IMR-90 (cell line): ENCODE measurements at regions not wholly inside any gene's neighbourhood (a gene's known extent, or its start where the extent isn't known, plus 50 kb on each side); places are given as distances from the start of the nearest gene placed in this dataset.
"Not testable (repeated sequence)": the region's sequence is repeated elsewhere in the genome, so short reads cannot be mapped to it uniquely, and the experiment has no call there.

ENCODE experiments used
- ATAC-seq: fragments of 200-7000 bp; cut with Tn5 transposase; 2 replicates; pipeline ENCODE4 v1.9.1; 2020; ENCODE audit warnings: low read depth, mild to moderate bottlenecking, moderate library complexity
- BruUV-seq: library from RNA; stranded (reverse); fragments of 400-500 nt; replicated peaks from 2 replicates; lab custom pipeline; 2021; lab: Mats Ljungman, UMichigan
- CTCF ChIA-PET: fragments of 300-600 bp; formaldehyde crosslinking; extraction: SDS; loops from one replicate; lab custom pipeline; 2021; ENCODE audit warnings: antibody characterized with exemption; lab: Yijun Ruan, JAX
- POLR2A ChIA-PET: fragments of 300-600 bp; sonication (Branson Sonifier 250); formaldehyde crosslinking; loops from one replicate; lab custom pipeline; 2022; ENCODE audit warnings: antibody characterized with exemption; ENCODE audit not compliant: unreplicated experiment; lab: Charles Lee
- DNase-seq: peaks from one replicate; pipeline ENCODE4 v3.0.0; 2013
- H2AFZ ChIP-seq: replicated peaks from 2 replicates; pipeline ENCODE3; 2013; ENCODE audit warnings: low read length, mild to moderate bottlenecking; ENCODE audit not compliant: poor library complexity
- H2AK5ac ChIP-seq: 2 replicates; pipeline ENCODE4 v1.6.1; 2013; ENCODE audit warnings: low read depth, low read length, inconsistent platforms
- H2AK9ac ChIP-seq: replicated peaks from 2 replicates; pipeline ENCODE3; 2013; ENCODE audit warnings: mild to moderate bottlenecking, low read depth, low read length, moderate library complexity; ENCODE audit not compliant: poor library complexity
- H2BK120ac ChIP-seq: 2 replicates; pipeline ENCODE4 v1.6.1; 2013; ENCODE audit warnings: low read depth, low read length, inconsistent platforms
- H2BK15ac ChIP-seq: 3 replicates; pipeline ENCODE4 v1.6.1; 2013; ENCODE audit warnings: low read depth, low read length, inconsistent platforms
- H2BK20ac ChIP-seq: 2 replicates; pipeline ENCODE4 v1.6.1; 2013; ENCODE audit warnings: low read depth, mild to moderate bottlenecking, inconsistent platforms, low read length, moderate library complexity
- H2BK5ac ChIP-seq: 2 replicates; pipeline ENCODE4 v1.6.1; 2013; ENCODE audit warnings: mild to moderate bottlenecking, low read depth, low read length, inconsistent platforms; ENCODE audit not compliant: poor library complexity, severe bottlenecking
- H3K14ac ChIP-seq: replicated peaks from 2 replicates; pipeline ENCODE4 v1.6.1; 2013; ENCODE audit warnings: low read depth, low read length, inconsistent platforms
- H3K18ac ChIP-seq: 2 replicates; pipeline ENCODE4 v1.6.1; 2013; ENCODE audit warnings: low read depth, low read length, control low read depth
- H3K23ac ChIP-seq: 2 replicates; pipeline ENCODE4 v1.6.1; 2013; ENCODE audit warnings: low read depth, low read length, inconsistent platforms
- H3K27ac ChIP-seq: 2 replicates; pipeline ENCODE4 v1.5.1; 2013; ENCODE audit warnings: mild to moderate bottlenecking, control low read depth, low read length; ENCODE audit not compliant: insufficient read depth
- H3K27me3 ChIP-seq: 2 replicates; pipeline ENCODE4 v1.6.1; 2013; ENCODE audit warnings: low read length; ENCODE audit not compliant: control insufficient read depth, insufficient read depth
- H3K36me3 ChIP-seq: 2 replicates; pipeline ENCODE4 v1.6.1; 2013; ENCODE audit warnings: low read length, mixed read lengths; ENCODE audit not compliant: control insufficient read depth, insufficient read depth
- H3K4ac ChIP-seq: 2 replicates; pipeline ENCODE4 v1.6.1; 2013; ENCODE audit warnings: low read depth, low read length, inconsistent platforms
- H3K4me1 ChIP-seq: 2 replicates; pipeline ENCODE4 v1.6.1; 2013; ENCODE audit warnings: low read length, mixed read lengths; ENCODE audit not compliant: control insufficient read depth, insufficient read depth
- H3K4me2 ChIP-seq: 2 replicates; pipeline ENCODE4 v1.6.1; 2013; ENCODE audit warnings: low read depth, mild to moderate bottlenecking, control low read depth, low read length, moderate library complexity
- H3K4me3 ChIP-seq: 2 replicates; pipeline ENCODE4 v1.5.1; 2013; ENCODE audit warnings: low read depth, mild to moderate bottlenecking, control low read depth, low read length, moderate library complexity; ENCODE audit not compliant: insufficient read depth
- H3K56ac ChIP-seq: 2 replicates; pipeline ENCODE4 v1.6.1; 2013; ENCODE audit warnings: low read length, inconsistent platforms; ENCODE audit not compliant: insufficient read depth; ENCODE audit errors: extremely low read depth
- H3K79me1 ChIP-seq, 2 experiments: 2 replicates each; pipeline ENCODE4 v1.6.1; 2013; ENCODE audit warnings: low read length in 2 of 2, inconsistent platforms in 1 of 2, low read depth in 1 of 2
- H3K9ac ChIP-seq: 2 replicates; pipeline ENCODE4 v1.6.1; 2013; ENCODE audit warnings: low read depth, low read length, control low read depth
- H3K9me1 ChIP-seq: 2 replicates; pipeline ENCODE4 v1.6.1; 2013; ENCODE audit warnings: low read length, inconsistent platforms; ENCODE audit not compliant: insufficient read depth
- H3K9me3 ChIP-seq: 2 replicates; pipeline ENCODE4 v1.6.1; 2013; ENCODE audit warnings: low read length; ENCODE audit not compliant: control insufficient read depth, insufficient read depth
- H4K20me1 ChIP-seq: 2 replicates; pipeline ENCODE4 v1.6.1; 2013; ENCODE audit warnings: low read length, inconsistent platforms; ENCODE audit not compliant: insufficient read depth
- H4K5ac ChIP-seq: 2 replicates; pipeline ENCODE4 v1.6.1; 2013; ENCODE audit warnings: mild to moderate bottlenecking, low read depth, low read length, control low read depth
- H4K8ac ChIP-seq, 2 experiments: 2 replicates each; pipeline ENCODE4 v1.6.1; 2013; ENCODE audit warnings: low read depth in 2 of 2, low read length in 2 of 2, control low read depth in 1 of 2, inconsistent platforms in 1 of 2
- H4K91ac ChIP-seq: 2 replicates; pipeline ENCODE4 v1.6.1; 2013; ENCODE audit warnings: low read depth, low read length, inconsistent platforms; ENCODE audit not compliant: insufficient read depth
- WGBS, 2 experiments: methylation state at CpG; one replicate each; pipeline versions ENCODE4 v1.1.5 to v1.1.7; 2013; ENCODE audit warnings: missing lambda C conversion rate in 2 of 2; ENCODE audit not compliant: insufficient read length in 1 of 2; ENCODE audit errors: extremely low coverage in 2 of 2; 5-methylcytosine and 5-hydroxymethylcytosine counted together
- dilution Hi-C: fragments of 300-500 bp; cut with HindIII; formaldehyde crosslinking; loops from one replicate; pipeline ENCODE4 v1.14.3; 2018; ENCODE audit warnings: low sequenced_read_pairs; ENCODE audit not compliant: unreplicated experiment
- in situ Hi-C: fragments of 300-500 bp; cut with MboI; formaldehyde crosslinking; loops from 3 replicates; pipeline ENCODE4 v1.14.3; 2019; ENCODE audit warnings: low sequenced_read_pairs, inconsistent platforms, mixed read lengths
- intact Hi-C: fragments of 100-400 bp; cut with micrococcal nuclease; formaldehyde crosslinking; loops from 2 replicates; pipeline ENCODE4 v1.10.0; 2022

DNA sequence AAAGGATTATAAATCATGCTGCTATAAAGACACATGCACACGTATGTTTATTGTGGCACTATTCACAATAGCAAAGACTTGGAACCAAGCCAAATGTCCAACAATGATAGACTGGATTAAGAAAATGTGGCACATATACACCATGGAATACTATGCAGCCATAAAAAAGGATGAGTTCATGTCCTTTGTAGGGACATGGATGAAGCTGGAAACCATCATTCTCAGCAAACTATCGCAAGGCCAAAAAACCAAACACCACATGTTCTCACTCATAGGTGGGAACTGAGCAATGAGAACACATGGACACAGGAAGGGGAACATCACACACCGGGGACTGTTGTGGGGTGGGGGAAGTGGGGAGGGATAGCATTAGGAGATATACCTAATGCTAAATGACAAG, 127.1 kb upstream of the GRAMD2B start:
- H2BK15ac ChIP-seq, H4K20me1 ChIP-seq, H3K9ac ChIP-seq, in situ Hi-C loops, H3K14ac ChIP-seq, H3K4me2 ChIP-seq, H3K4me3 ChIP-seq, H2AK9ac ChIP-seq, intact Hi-C loops, H3K18ac ChIP-seq, H2AFZ ChIP-seq, H3K56ac ChIP-seq, ATAC-seq, H4K5ac ChIP-seq, H3K36me3 ChIP-seq, H3K27me3 ChIP-seq, H4K91ac ChIP-seq, dilution Hi-C loops, H3K9me1 ChIP-seq, H2BK5ac ChIP-seq, BruUV-seq, CTCF ChIA-PET, H3K9me3 ChIP-seq, H3K79me1 ChIP-seq, H3K4me1 ChIP-seq, H3K4ac ChIP-seq, H4K8ac ChIP-seq, POLR2A ChIA-PET, H3K27ac ChIP-seq, H3K23ac ChIP-seq, H2BK120ac ChIP-seq, H2AK5ac ChIP-seq, H2BK20ac ChIP-seq, DNase-seq: not testable (repeated sequence)
- no CpG with 5 or more reads among the region's 3 CpGs for WGBS, 2 experiments
